NCI-H82 treated with DMSO at 0.1 percent for 48 hours (cell line): ENCODE measurements at regions not wholly inside any gene's neighbourhood (a gene's known extent, or its start where the extent isn't known, plus 50 kb on each side); places are given as distances from the start of the nearest gene placed in this dataset.

ENCODE experiments used
- DNase-seq: peaks from one replicate; lab custom pipeline; 2025; ENCODE audit not compliant: unreplicated experiment; lab: John Stamatoyannopoulos, UW

DNA sequence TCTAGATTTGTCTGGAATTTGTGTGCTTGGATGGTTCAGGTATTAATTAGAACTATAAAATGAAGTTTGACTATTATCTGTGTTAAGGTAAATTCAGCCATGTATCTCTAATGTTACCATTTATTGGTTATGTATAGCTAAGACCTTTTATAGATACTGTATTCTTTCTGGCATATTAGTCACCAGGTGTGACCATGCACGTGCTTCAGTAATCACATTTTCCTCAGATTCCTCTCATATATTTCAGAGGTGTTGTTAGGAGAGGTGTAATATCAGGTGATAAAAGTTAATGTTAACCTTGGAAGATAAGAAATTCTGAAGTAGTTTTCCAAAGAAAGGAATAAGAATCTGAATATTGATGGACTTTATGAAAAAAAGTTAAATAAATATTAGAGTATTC is 194.5 kb upstream of the KHDRBS2 start:
- no peak for DNase-seq

DNA sequence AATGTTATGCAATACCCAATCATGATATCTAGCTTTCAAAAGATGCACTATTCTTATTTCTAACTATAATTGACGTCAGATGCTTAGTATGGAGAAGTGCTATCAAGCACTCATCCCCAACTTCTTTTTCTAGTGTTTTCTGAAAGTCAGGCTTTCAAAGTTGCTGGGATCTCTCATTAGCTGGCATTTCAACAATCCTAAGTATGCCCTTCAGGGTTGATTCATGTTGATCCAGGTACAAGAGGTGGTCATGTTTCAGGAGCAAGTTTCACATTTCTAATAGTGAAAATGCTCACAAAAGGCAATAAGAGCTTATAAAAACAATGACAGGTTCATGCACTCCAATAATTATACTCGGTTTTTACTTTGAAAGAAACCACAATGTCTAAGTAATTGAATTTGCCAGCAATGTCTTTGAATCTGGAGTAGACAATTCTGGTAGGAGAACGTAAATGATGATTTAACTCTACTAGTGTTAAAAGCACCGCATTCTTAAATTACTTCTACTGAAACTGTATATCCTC is 193.7 kb upstream of the KHDRBS2 start:
- DNase-seq, result no peak

DNA sequence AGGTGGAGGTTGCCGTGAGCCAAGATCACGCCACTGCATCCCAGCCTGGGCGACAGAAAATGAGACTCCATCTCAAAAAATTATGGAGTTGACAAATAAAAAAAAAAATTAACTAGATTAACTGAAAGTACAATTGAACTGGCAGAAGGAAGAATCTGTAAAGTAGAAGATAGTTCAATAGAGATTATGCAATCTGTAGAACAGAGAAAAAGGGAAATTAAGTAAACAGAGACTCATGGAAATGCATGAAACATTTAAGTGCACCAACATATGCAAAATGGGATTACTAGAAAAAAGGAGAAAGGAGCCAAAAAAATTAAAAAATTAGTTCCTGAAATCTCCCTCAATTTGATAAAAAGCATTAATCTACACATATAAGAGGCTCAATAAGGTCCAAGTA is 188.8 kb upstream of the KHDRBS2 start:
- no peak for DNase-seq

DNA sequence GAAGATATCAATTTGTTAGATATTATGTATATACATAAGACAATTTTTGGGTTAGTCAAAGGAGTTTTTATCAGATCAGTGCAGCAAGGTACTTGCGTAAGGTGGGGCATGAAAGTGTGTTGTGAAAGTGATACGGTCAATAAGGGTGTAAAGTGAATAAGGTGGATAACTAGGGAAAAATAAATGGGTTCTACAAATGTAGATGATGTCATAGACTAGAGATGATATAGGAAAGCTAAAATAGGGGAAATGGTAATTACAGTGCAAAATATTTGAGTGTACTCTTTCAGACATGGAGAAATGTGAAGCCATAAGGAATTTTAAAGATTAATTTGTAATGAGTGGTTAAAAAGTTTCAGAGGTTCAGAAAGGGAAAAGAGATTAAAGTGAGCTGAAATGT is 180.6 kb upstream of the KHDRBS2 start:
- no peak for DNase-seq

DNA sequence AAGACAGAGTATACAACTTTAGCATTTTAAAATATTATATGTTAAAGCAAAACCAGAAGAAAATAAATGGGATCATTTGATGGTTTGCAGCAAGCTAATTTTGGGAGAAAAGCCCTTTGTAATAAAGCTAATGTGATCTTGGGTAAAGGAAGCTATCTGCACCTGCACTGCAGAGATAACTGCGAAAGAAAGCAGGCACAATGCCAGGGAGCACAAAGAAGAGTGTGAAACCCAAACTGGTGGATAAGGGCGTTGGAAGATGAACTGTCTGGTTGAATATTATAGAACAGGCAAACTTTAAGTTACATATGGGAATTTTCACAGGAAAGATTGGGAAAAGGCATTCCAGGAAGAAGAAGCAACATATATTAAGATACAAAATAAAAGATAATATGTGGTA is 179.2 kb upstream of the KHDRBS2 start:
- no peak for DNase-seq

DNA sequence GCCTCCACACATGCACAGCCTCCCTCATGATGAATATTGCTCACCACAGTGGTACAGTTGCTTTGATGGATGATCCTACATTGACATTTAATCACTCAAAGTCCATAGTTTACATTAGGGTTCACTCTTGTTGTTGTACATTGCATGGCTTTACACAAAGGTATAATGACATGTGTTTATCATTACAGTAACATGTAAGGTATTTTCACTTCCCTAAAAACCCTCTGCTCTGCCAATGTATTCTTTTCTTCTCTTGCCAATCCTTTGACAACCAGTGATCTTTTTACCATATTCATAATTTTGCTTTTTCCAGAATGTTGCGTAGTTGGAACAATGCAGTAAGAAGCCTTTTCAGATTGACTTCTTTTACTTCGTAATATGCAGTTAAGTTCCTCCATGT is 166.6 kb upstream of the KHDRBS2 start:
- no peak for DNase-seq

DNA sequence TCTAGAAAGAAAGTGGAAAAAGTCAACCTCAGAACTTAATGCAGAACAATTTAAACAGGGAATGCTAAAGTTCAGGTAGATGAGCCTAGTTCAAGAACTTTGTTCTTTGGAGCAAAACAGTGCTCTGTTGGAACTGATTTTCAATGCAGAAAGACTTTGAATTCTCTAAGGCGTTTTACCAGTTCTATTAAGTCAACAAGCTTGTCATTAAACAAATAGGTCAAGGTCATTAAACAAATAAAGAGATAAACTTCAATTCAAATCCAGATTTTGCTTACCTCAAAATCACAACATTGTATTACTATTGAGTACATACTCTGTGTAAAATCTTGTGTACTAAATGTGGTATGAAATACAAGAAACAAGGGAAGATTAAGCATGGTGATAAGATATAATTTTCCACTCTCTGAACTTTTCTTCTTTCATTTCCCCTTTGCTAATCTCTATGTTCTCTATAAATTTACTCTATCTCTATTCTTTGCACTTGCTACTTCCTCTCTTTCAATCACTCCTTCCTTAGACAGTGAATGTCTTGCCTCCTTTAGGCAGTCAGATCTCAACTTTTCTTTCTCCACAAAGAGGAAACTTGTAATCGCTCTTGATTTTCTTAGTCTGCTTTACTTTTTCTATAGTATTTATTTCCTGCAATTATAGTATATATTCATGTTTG is 160.8 kb upstream of the KHDRBS2 start:
- no peak for DNase-seq

DNA sequence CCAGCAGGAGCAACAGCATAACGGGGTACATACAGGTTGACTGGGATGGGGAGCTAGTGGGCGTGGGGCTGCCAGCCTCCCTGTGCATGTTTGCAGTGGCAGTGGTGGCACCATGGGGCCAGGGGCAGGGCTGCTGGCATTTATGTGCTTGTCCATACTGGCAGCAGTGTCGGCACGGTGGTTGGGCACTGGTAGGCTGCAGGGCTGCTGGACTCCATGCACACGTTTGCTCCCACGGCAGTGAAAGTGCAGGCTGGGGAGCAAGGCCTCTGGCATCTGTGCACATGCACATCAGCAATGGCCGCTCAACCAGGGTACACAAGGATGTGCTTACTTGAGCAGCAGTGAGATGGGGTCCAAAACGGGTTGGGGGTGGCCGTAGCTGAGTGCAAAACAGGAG is 159.5 kb upstream of the KHDRBS2 start:
- no peak for DNase-seq

DNA sequence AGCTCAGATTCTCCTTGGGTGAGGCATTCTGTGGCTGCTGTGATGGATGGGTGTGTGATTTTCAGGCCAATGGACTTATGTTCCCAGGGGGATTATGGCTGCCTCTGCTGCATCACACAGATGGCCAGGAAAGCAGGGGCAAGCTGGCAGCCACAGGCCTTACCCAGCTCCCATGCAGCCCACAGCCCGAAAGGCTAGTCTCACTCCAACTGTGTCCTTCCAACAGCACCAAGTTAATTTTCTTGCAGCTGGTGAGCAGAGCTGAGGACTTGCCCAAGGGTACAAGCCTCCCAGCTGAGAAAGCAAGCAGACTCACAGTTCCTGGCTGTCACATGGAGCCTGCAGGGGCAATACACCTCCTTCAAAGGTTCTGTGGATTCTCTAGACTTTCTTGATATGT is 155.2 kb upstream of the KHDRBS2 start:
- DNase-seq, result no peak

DNA sequence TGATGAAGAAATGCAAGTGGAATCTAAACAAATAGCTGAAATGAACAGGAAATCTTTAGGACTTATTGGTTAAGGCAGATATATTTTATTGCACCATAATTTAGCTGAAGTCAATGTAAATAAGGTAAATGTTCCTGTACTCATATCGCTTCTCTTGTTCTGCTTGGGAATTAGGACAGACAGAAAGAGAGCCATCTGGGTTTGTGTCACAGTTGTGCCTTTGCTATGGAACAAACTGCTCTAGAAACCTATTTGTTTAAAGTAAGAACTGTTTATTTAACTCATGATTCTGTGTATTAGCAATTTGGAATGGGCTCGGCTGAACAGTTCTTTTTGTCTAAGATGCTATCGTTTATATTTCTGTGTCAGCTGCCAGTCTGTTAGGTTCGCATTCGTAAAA is 143.8 kb upstream of the KHDRBS2 start:
- no peak for DNase-seq

DNA sequence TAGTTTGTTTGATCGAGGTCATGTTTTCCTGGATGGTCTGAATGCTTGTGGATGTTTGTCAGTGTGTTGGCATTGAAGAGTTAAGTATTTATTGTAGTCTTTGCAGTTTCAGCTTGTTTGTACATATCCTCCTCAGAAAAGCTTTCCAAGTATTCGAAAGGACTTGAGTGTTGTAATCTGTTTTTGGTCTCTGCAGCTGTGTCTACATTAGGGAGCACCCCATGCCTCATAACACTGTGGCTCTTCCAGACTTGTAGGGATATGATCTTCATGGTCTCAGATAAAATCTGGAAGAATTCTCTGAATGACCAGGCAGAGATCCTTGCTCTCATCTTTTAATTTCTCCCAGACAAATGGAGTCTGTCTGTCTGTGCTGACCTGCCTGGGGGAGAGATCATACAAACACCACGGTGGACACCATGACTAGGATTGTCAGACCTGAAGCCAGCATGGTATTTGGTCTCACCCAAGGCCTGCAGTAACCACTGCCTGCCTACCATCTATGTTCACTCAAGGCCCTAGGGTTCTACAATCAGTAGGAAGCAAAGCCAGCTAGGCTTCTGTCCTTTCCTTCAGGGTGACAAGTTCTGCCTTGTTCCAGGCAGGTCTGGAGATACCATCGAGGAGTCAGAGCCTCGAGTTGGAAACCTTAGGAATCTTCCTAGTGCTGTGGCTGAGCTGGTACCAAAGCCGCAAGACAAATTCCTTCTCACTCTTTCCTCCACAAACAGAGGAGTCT is 114.7 kb upstream of the KHDRBS2 start:
- DNase-seq, result no peak

DNA sequence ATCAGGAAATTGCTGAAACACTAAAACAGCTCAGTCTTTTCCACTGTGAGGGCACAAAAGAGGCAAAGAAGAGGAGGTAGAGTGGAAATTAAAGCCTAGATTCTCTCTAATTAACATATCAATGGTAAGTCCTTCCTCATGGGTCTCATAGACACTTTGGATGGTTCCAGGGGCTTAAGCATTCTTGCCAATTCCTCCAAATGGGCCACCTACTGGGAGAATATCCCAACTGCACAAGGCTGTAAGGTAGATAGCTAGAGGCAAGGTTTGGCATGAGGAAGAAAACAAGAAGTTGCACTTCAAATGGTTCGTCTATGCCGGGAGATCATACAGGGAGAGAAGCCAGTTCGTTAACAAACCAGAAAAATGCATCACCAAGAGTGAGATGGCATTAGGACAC is 107.6 kb upstream of the KHDRBS2 start:
- DNase-seq, result no peak

DNA sequence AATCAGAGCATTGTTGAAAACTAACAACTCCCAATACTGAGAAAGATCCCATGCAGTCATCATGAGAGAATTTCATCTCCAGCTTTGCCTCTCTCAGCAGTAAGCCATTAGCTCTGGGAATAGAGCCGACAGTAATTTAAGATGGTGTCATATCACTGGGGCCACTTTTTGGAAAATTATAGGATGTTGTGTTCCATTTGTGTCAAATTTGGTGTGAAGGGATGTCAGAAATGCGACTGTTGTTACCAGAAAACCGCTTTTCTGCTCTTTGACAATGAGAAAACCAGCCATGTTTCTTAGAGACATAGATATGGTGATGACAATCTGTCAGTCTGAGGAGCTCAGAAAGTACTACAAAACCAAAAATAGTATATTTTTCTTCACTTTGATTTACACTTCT is 106.3 kb upstream of the KHDRBS2 start:
- DNase-seq, result no peak

DNA sequence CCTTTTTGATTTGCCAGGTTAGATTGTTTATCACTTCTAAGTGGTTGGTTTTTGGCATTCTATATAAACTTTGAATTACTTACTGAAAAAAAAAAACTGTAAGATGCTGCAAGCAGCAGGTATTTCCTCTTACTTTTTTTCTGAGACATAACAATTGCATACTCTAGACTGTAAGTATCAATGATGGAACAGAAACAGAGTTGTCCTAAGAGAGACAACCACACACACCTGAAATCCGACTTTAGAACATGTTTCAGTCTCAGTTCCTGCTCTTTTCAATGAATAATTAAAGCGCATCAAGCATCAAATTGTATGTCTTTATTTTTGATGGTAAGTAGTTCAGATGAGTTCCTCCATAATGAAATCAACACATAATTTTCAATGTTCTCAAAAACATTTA is 105.3 kb upstream of the KHDRBS2 start:
- DNase-seq, result no peak

DNA sequence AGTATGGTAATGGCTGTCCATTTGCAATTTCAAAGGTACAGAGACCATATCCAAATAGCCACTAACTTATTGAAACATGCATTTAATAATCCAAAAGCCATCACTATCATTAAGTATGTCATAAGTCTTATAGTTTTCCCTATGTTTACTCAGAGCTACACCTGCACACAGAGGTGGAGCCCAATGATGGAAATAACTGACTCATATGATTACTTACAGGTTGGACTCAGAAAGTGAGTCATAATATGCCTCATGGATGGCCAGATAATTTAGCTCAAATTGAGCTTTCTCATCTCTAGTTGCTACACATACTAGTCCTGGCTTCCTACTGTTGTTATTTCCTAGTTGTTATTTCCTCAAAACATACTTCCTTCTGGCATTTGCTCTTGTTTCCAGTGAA is 104.4 kb upstream of the KHDRBS2 start:
- DNase-seq, result no peak

DNA sequence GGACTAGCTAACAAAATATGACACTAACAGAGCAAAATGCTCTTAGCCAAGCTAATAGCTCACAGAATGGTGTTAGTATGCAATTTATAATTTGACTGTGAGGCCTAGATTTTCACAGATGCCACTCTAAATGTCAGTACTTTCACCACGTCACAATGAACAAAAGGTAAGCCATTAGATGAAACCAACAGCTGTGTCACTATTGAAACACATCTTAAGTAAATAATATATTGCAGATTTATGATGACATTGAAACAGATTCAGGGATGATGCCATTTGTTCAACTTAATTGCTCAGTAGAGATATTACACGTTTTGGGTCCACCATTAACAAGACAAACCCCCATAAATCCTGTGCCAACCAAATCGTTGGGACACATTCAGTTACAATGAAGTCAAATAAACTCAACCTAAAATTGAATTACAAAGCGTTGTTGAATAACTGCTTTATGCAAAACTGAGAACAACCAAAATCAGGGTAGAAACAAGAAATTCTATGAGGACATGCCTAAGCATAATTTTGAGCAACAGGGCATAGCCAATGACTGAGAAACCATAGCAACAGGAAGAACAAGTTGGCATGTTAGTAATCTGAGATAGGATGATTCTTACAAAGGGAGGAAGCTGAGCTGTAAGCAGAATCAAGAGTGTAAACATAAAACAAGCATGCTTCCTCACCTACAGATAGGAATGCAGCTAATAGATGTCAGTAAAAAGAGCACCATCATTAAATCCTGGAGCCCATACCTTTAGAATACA is 85.6 kb upstream of the KHDRBS2 start:
- no peak for DNase-seq

DNA sequence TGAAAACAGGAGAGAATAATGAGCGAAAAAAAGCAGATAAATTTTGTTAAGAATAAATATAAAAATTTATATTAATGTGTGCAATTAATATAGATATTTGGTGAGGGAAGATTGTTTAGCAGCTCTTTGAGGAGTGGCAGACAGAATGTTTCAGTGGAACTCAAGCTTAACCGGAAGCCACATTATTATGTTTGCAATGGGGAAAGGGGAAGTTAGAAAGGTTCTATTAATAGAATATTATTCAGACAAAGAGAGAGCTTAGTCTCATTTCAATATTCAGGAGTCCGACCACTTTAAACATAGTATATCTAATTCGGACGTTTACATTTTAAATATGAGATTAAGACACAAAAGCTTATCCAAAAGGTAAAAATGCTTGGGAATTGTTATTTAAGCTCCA is 81.6 kb upstream of the KHDRBS2 start:
- DNase-seq, result no peak

DNA sequence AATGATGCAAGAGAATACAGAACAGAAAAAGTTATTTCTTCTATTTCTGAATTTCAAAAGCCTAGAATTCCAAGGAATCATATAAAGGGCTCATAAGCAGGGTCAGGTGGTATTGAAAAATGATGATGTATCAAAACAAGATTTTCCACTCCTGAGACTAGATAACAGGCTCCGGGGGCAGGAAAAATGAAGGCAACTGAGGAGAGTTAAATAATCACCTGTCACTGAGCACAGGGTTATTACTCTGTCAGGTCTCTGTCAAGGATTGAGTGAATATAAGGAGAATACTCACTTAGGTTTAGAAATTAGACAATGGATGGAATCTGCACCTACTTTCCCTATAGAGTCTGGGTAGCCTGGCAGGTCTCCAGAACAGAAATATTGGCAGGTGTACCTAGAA is 76.1 kb upstream of the KHDRBS2 start:
- DNase-seq, result no peak

DNA sequence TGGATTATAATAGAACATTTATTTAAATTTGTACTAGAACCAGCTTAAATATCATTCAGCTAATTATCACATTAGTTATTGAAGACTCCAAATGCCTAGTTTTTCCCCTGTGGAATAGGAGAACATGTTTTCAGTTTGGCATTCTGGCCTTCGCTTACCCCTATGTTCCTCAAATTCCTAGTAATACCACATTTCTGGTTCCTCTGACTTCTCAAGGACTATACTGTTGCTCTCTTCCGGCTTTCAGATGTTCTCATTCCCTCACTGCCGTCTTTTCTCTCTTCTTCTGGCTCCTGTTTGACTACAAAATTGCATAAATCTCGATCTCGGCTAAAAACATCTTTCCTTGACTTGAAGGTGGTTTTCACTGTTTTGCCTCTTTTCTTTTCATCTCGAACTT is 71.8 kb upstream of the KHDRBS2 start:
- DNase-seq, result no peak

DNA sequence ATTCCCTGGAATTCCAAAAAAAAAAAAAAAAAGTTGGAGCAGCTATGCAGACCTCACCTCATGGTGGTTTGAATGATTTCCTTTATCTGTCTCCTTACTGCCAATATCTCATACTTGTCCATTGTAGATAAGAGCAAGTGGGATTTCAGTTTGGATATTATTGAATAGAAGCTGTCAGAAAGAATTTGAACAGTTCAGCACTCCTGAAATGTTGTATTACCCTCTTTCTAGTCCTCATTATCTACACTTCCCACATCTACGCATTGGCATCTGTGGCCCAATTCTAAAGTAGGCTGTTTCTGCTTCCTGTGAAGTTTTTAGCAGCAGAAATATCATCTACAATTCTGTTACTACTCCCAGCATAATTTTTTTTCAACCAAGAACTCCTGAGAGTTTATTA is 68.2 kb upstream of the KHDRBS2 start:
- no peak for DNase-seq

DNA sequence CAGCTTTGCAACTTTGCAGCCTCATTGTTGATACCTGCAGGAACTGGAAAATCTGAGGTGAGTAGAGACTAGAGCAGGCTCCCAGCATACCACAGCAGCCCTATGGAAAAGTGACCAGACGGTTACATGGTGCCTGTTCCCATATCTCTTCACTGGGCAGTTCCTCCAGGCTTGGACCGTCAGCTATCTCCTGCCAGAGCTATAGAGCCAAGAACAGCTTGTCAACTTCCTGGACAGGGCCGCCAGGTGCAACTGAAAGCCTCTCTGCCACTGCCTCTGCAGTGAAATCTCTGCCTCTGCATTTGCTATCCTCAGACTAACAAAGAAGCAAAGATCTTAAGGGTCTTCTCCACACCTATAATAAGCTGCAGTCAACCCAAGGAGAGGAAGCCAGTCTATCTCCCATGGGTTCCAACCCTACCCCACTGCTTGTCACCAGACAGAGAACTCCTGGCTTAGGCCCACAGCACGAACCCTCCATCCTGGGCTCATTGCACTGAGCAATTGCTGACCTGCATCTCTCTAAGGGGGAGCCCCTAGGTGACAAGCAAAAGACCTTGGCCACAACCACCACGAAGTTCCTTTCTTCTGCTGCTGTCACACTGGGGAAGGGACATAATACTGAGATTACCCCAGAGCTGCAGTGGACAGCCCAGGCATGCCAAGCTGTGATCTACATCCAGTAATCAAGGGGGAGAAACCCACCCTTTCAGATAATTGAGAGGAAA is 60.1 kb upstream of the KHDRBS2 start:
- no peak for DNase-seq
